ENCODE measurements at regions not wholly inside any gene's neighbourhood (a gene's known extent, or its start where the extent isn't known, plus 50 kb on each side); places are given as distances from the start of the nearest gene placed in this dataset.

DNA sequence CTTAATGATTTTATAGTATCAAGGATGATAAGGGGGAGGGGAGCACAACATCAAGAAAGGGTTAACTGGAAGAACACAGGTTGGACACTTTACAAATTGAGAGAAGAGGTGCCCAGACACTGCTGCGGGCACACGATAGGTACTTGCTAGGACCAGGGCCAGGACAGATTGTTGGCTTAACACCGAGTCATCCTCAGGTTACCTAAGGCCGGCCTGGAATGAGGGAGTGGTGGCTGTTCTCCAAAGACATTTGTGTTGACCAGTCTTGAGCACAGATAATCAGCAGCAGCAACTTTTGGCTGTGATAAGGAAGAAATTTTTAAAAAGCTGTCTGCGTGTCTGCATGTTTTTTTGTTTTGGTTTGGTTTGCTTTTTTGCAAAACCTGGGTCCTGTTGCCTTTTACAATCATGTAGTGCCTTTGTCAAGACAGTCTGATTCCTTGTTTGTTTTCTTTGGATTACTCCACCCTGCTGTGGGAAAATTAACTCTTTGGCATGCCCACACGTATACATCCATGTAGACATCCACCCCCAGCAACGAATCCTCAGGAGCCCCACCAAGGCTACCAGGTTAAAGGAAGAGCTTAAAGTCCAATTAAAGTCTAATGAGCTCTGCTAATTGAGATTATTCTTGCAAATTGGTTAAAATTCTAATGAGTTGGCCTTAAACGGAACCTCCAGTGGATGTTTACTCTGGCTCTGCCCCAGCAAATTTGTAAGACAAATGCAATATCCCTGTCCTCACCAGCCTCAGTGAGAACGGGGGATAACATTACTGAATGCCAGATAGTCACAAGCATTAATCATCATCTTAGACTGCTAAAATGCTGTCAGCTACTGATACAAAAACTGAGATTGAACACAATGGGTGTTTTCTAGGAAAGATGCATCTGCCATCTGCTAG, 382.3 kb downstream of the ACTL7B start:
- no peaks in the 10 kb centered on the region for H3K27me3 ChIP-seq (ENCODE audit: control insufficient read depth, insufficient read depth, low read length)
- no peaks in the 10 kb centered on the region for H3K36me3 ChIP-seq (ENCODE audit: control insufficient read depth, insufficient read depth, low read length)
- no peak overlapping the region for H3K4me3 ChIP-seq (ENCODE audit: low read depth, low read length)
- H3K9me3 ChIP-seq (ENCODE audit: control insufficient read depth, insufficient read depth, low read length), result peaks cover 2% of the 10 kb centered on the region
- peaks cover 5% of the 10 kb centered on the region for H3K4me1 ChIP-seq (ENCODE audit: control insufficient read depth, insufficient read depth, low read length)
- H3K9ac ChIP-seq (ENCODE audit: low read depth, low read length), result no peak overlapping the region

GRCh38 chr9:108469654-108470053, 386.1 kb downstream of the ACTL7B start:
- Histone ChIP-seq H3K9me3 (ENCODE audit: control insufficient read depth, insufficient read depth, low read length) (peaks cover 2% of the 10 kb centered on the region), H3K4me1 (ENCODE audit: control insufficient read depth, insufficient read depth, low read length) (peaks cover 5% of the 10 kb centered on the region), H3K36me3 (ENCODE audit: control insufficient read depth, insufficient read depth, low read length) (no peaks in the 10 kb centered on the region), H3K4me3 (ENCODE audit: low read depth, low read length) (no peak overlapping the region), H3K27me3 (ENCODE audit: control insufficient read depth, insufficient read depth, low read length) (no peaks in the 10 kb centered on the region), H3K9ac (ENCODE audit: low read depth, low read length) (no peak overlapping the region)

DNA sequence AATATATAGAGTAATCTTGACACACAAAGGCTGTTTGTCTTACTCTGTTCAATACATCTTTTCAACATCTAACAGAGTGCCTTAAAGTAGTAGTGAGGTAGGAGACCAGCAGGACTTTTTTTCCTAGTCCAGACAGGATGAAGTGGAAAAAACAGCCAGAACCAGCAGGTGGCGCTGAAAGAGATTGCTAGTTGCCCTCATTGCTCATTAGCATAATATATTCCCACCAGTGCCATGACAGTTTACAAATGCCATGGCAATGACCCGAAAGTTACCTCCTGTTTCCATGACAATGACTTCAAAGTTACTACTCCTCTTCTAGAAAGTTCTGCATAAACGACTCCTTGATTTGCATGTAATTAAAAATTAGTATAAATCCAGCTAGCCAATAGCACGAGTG, 387.4 kb downstream of the ACTL7B start:
- no peak overlapping the region for H3K4me3 ChIP-seq (ENCODE audit: low read depth, low read length)
- no peaks in the 10 kb centered on the region for H3K27me3 ChIP-seq (ENCODE audit: control insufficient read depth, insufficient read depth, low read length)
- no peaks in the 10 kb centered on the region for H3K4me1 ChIP-seq (ENCODE audit: control insufficient read depth, insufficient read depth, low read length)
- H3K9ac ChIP-seq (ENCODE audit: low read depth, low read length), result no peak overlapping the region
- H3K36me3 ChIP-seq (ENCODE audit: control insufficient read depth, insufficient read depth, low read length), result no peaks in the 10 kb centered on the region
- peaks cover 2% of the 10 kb centered on the region for H3K9me3 ChIP-seq (ENCODE audit: control insufficient read depth, insufficient read depth, low read length)

DNA sequence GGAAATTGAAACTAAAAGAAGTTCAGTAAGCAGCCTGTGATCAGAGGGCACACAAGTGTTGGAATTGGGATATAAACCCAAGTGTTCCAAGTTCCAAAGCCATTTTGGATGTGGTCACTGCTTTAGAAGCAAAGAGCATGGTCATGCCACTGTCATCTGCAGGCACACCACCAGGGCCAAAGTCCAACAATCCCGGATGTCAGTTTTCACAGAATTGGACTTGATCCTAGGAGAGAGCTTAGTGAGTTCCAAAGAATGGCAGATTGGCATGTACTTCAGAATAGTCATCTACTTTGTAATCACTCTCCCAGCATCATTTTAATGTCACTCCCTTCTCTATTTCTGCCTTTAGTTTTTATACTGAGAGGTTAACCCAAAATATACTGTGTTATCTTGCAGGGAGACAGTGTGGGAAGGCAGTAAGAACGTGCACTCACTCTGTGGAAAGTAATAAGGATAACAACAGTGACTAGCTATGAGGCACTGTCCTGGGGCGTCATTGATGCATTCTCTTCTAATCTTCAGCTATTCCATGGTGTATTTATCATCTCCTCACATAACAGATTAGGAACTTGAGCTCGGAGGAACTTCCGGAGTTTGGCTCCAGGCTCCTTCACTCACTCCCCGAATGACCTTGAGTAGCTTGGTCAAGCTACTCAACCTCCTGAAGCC, 388.0 kb downstream of the ACTL7B start:
- Histone ChIP-seq H3K4me1 (ENCODE audit: control insufficient read depth, insufficient read depth, low read length) (no peaks in the 10 kb centered on the region), H3K9ac (ENCODE audit: low read depth, low read length) (no peak overlapping the region), H3K9me3 (ENCODE audit: control insufficient read depth, insufficient read depth, low read length) (peaks cover 2% of the 10 kb centered on the region), H3K27me3 (ENCODE audit: control insufficient read depth, insufficient read depth, low read length) (no peaks in the 10 kb centered on the region), H3K36me3 (ENCODE audit: control insufficient read depth, insufficient read depth, low read length) (no peaks in the 10 kb centered on the region), H3K4me3 (ENCODE audit: low read depth, low read length) (no peak overlapping the region)

- no peak overlapping the region for H3K9ac ChIP-seq (ENCODE audit: low read depth, low read length)
- no peaks in the 10 kb centered on the region for H3K36me3 ChIP-seq (ENCODE audit: control insufficient read depth, insufficient read depth, low read length)
- no peaks in the 10 kb centered on the region for H3K27me3 ChIP-seq (ENCODE audit: control insufficient read depth, insufficient read depth, low read length)
- no peaks in the 10 kb centered on the region for H3K4me1 ChIP-seq (ENCODE audit: control insufficient read depth, insufficient read depth, low read length)
- peaks cover 2% of the 10 kb centered on the region for H3K9me3 ChIP-seq (ENCODE audit: control insufficient read depth, insufficient read depth, low read length)
- no peak overlapping the region for H3K4me3 ChIP-seq (ENCODE audit: low read depth, low read length)
Measured at GRCh38 chr9:108467161-108467560, 388.6 kb downstream of the ACTL7B start.

- Histone ChIP-seq H3K9me3 (ENCODE audit: control insufficient read depth, insufficient read depth, low read length) (peaks cover 2% of the 10 kb centered on the region), H3K4me1 (ENCODE audit: control insufficient read depth, insufficient read depth, low read length) (no peaks in the 10 kb centered on the region), H3K9ac (ENCODE audit: low read depth, low read length) (no peak overlapping the region), H3K4me3 (ENCODE audit: low read depth, low read length) (no peak overlapping the region), H3K27me3 (ENCODE audit: control insufficient read depth, insufficient read depth, low read length) (no peaks in the 10 kb centered on the region), H3K36me3 (ENCODE audit: control insufficient read depth, insufficient read depth, low read length) (no peaks in the 10 kb centered on the region)
Measured at GRCh38 chr9:108466304-108466703, 389.5 kb downstream of the ACTL7B start.

DNA sequence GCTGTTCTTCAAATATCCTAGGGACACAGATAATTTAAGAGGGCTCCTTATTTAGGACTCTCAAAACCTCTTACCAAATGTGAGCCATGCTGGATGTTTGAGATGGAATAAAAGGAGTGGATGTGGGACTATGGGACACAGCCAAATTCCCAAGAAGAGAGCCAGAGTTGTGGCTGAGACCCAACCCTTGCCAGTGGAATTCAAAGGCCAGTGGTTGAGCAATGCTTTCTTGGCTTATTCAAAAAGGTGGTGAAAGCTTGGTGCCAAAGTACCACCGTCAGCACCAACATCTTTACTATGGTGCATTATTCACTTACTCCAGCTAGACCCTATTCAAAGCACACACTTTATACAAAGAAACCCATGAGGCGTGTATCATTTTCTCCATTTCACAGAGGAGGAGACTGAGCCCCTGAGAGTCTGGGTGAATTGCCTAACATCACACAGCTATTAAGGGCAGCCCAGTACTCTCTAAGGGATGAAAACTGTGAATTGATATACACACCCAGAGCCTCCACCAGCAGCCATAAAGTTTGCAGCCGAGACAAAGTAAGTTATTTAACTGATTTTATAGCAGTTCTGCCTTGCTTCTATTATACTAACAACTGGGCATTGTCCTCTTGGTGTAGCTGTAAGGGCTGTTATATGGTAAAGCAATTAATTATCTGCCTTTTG, 391.7 kb downstream of the ACTL7B start:
- Histone ChIP-seq H3K9me3 (ENCODE audit: control insufficient read depth, insufficient read depth, low read length) (peaks cover 2% of the 10 kb centered on the region), H3K27me3 (ENCODE audit: control insufficient read depth, insufficient read depth, low read length) (no peaks in the 10 kb centered on the region), H3K36me3 (ENCODE audit: control insufficient read depth, insufficient read depth, low read length) (no peaks in the 10 kb centered on the region), H3K4me3 (ENCODE audit: low read depth, low read length) (no peak overlapping the region), H3K9ac (ENCODE audit: low read depth, low read length) (no peak overlapping the region), H3K4me1 (ENCODE audit: control insufficient read depth, insufficient read depth, low read length) (no peaks in the 10 kb centered on the region)

DNA sequence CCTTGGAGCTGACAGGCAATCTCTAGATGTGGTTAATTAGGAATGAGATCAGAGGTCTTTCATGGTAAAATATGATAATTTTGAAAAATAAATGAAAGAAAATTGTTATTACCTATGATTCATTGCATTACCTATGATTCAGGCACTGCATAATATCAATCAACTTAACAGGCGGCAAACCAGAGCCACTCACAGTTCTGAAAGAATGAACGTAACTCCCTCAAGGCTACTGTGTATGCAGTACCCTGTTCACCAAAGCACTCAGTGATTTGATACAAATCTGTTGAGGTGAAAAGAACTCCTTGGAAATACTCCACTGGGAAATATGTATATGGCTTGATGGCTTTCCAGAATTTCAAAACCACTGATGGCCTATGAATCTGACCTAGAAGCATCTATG, 398.9 kb downstream of the ACTL7B start:
- Histone ChIP-seq H3K9ac (ENCODE audit: low read depth, low read length) (no peak overlapping the region), H3K36me3 (ENCODE audit: control insufficient read depth, insufficient read depth, low read length) (no peaks in the 10 kb centered on the region), H3K9me3 (ENCODE audit: control insufficient read depth, insufficient read depth, low read length) (no peaks in the 10 kb centered on the region), H3K27me3 (ENCODE audit: control insufficient read depth, insufficient read depth, low read length) (no peaks in the 10 kb centered on the region), H3K4me1 (ENCODE audit: control insufficient read depth, insufficient read depth, low read length) (no peaks in the 10 kb centered on the region), H3K4me3 (ENCODE audit: low read depth, low read length) (no peak overlapping the region)

GRCh38 chr9:108445431-108446071, 410.2 kb downstream of the ACTL7B start:
- Histone ChIP-seq H3K4me1 (ENCODE audit: control insufficient read depth, insufficient read depth, low read length) (no peaks in the 10 kb centered on the region), H3K4me3 (ENCODE audit: low read depth, low read length) (no peak overlapping the region), H3K27me3 (ENCODE audit: control insufficient read depth, insufficient read depth, low read length) (no peaks in the 10 kb centered on the region), H3K9ac (ENCODE audit: low read depth, low read length) (no peak overlapping the region), H3K9me3 (ENCODE audit: control insufficient read depth, insufficient read depth, low read length) (no peaks in the 10 kb centered on the region), H3K36me3 (ENCODE audit: control insufficient read depth, insufficient read depth, low read length) (no peaks in the 10 kb centered on the region)

DNA sequence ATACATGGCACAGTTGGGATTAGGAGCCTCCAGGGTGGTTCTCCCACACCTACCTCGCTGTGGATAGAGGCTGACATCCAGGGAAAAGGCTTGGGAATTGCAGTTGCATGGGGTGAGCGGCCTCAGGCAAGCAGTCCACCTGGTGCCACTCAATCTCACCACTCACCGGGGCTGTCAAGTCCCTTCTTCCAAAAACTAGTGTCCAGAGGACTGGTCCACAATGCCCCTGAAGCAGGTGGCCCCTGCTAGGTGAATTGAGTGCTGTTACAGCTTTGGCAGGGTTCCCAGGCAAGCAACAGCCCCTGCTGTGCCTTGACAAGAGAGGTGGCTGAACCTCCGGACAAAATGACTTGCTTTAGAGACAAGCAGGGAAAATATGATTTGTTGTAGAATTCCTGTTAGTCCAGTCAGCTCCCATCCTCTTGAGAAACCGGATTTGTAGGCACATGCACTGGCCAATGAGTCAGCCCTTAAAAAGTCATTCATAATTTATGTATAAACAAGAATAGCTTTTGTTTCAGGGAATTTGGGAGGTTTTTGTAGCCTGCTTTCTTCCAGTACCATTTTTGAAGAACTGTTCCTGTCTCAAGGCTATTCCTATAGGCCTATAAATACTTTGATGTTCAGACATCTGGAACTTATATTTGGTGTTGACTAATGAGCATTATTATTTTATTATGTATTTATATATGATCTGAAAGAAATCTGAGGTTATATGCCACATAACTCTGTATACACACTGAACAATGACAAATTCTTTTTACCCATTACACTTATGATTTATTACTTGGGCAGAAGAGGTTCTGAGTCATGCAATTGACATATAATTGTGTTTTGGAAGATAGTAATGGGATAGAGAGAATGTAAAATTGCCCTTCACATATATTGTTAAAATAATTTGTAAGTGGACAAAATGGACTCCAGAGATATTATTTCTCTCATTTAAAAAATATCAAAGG, 411.1 kb downstream of the ACTL7B start:
- Histone ChIP-seq H3K27me3 (ENCODE audit: control insufficient read depth, insufficient read depth, low read length) (no peaks in the 10 kb centered on the region), H3K9me3 (ENCODE audit: control insufficient read depth, insufficient read depth, low read length) (no peaks in the 10 kb centered on the region), H3K4me1 (ENCODE audit: control insufficient read depth, insufficient read depth, low read length) (no peaks in the 10 kb centered on the region), H3K4me3 (ENCODE audit: low read depth, low read length) (no peak overlapping the region), H3K9ac (ENCODE audit: low read depth, low read length) (no peak overlapping the region), H3K36me3 (ENCODE audit: control insufficient read depth, insufficient read depth, low read length) (no peaks in the 10 kb centered on the region)

DNA sequence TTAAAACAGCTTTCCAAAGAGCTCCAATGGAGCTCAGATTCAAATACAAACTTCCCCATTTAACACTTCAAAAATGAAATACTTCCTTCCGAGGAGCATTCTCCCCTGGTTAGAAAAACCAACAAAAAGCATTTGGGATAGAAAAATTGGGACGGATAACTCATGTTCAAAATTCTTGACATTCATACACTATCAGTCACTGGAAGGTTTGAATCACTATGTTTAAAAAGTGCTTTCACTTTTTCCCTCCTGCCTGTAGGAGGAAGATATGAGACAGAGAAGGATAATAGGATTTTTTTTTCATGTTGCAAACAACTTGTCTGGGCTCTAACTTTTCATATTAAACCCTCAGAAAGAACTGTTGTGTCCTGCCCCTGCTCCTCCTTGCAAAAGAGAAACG, 412.0 kb downstream of the ACTL7B start:
- Histone ChIP-seq H3K4me1 (ENCODE audit: control insufficient read depth, insufficient read depth, low read length) (no peaks in the 10 kb centered on the region), H3K36me3 (ENCODE audit: control insufficient read depth, insufficient read depth, low read length) (no peaks in the 10 kb centered on the region), H3K9me3 (ENCODE audit: control insufficient read depth, insufficient read depth, low read length) (no peaks in the 10 kb centered on the region), H3K9ac (ENCODE audit: low read depth, low read length) (no peak overlapping the region), H3K4me3 (ENCODE audit: low read depth, low read length) (no peak overlapping the region), H3K27me3 (ENCODE audit: control insufficient read depth, insufficient read depth, low read length) (no peaks in the 10 kb centered on the region)

Measured in iPS-15b (cell line).